AG10803 (cell line): ENCODE measurements at regions not wholly inside any gene's neighbourhood (a gene's known extent, or its start where the extent isn't known, plus 50 kb on each side); places are given as distances from the start of the nearest gene placed in this dataset.

Experiments
- DNase-seq: peaks from one replicate; pipeline ENCODE4 v3.0.0; 2010; ENCODE audit warnings: low read depth
- H3K4me3 ChIP-seq: 2 replicates; pipeline ENCODE4 v1.5.1; 2011; ENCODE audit warnings: mild to moderate bottlenecking, low read length, control low read depth
- CTCF ChIP-seq: conservative IDR thresholded peaks from 2 replicates; pipeline ENCODE4 v1.5.1; 2011; ENCODE audit warnings: mild to moderate bottlenecking, low read length, control low read depth, inconsistent platforms

- no peak for TF ChIP-seq CTCF
- H3K4me3 ChIP-seq: no peak overlapping the region
- DNase-seq: no peak
Measured at GRCh38 chr6:170207586-170208181, 83.2 kb downstream of the DLL1 start.

GRCh38 chr6:170206851-170207431, 83.9 kb downstream of the DLL1 start:
- no peak overlapping the region for H3K4me3 ChIP-seq
- no peak for DNase-seq
- no peak for TF ChIP-seq CTCF

- H3K4me3 ChIP-seq: no peak overlapping the region
- DNase-seq: no peak
- no peak for TF ChIP-seq CTCF
Measured at GRCh38 chr6:170206317-170206621, 84.6 kb downstream of the DLL1 start.

GRCh38 chr6:170205534-170206316, 85.2 kb downstream of the DLL1 start:
- no peak overlapping the region for H3K4me3 ChIP-seq
- no peak for TF ChIP-seq CTCF
- no peak for DNase-seq

- no peak for TF ChIP-seq CTCF
- no peak overlapping the region for H3K4me3 ChIP-seq
- DNase-seq: no peak
Measured at GRCh38 chr6:170205126-170205525, 85.8 kb downstream of the DLL1 start.

- DNase-seq: no peak
- no peak overlapping the region for H3K4me3 ChIP-seq
- TF ChIP-seq CTCF: no peak
Measured at GRCh38 chr6:170203212-170203611, 87.7 kb downstream of the DLL1 start.

GRCh38 chr6:170202416-170203135, 88.3 kb downstream of the DLL1 start:
- no peak for DNase-seq
- TF ChIP-seq CTCF: no peak
- no peak overlapping the region for H3K4me3 ChIP-seq
